ENCODE measurements at regions not wholly inside any gene's neighbourhood (a gene's known extent, or its start where the extent isn't known, plus 50 kb on each side); places are given as distances from the start of the nearest gene placed in this dataset.
A peak's percentile ranks its signal among the peaks of the same experiment; 100 is the strongest.

GRCh38 chr4:35238793-35239192 is 1005.5 kb downstream of the ARAP2 start:
- no peak for DNase-seq

DNA sequence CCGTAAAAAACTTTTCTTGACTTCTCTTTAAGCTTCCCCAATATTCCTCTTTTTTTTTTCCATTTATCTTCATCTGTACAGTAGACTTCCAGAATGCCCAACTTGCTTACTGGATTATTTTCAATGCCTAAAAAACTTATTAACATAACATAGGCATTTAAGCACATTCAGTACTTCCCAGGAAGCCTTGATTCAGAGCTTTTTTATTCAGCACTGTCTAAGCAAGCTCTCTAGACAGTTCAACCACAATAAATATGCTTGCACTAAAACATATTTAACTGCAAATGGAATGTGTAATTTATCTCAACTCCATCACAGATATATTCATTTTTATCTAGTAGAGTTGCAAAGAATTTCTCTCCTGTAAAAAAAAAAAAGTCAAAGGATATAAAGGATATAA is 997.8 kb downstream of the ARAP2 start:
- DNase-seq, result no peak

- no peak for DNase-seq
Measured at GRCh38 chr4:35247047-35247446, 997.3 kb downstream of the ARAP2 start.

DNA sequence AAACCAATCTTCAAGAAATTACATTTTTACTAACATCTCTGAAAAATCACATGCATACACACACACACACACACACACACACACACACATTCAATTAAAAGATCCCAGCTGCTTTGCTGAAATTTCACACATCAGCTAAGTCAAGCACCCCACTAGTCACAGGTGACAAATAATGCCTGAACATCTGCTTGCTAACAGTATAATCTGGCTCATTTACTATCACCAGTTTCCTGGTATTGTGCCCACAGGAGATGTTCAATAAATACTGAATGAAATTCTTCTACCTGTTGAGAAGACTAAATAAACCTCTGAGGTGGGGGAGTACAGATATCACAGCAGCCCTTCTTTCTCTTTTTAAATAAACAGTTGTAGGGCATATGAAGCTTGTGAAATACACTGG is 994.0 kb downstream of the ARAP2 start:
- peak; percentile 15 to 56 for DNase-seq

GRCh38 chr4:35250761-35251160 is 993.6 kb downstream of the ARAP2 start:
- peak in 1 of 2 experiments; percentile 21 for DNase-seq

- no peak for DNase-seq
Measured at GRCh38 chr4:35252071-35252470, 992.2 kb downstream of the ARAP2 start.

DNA sequence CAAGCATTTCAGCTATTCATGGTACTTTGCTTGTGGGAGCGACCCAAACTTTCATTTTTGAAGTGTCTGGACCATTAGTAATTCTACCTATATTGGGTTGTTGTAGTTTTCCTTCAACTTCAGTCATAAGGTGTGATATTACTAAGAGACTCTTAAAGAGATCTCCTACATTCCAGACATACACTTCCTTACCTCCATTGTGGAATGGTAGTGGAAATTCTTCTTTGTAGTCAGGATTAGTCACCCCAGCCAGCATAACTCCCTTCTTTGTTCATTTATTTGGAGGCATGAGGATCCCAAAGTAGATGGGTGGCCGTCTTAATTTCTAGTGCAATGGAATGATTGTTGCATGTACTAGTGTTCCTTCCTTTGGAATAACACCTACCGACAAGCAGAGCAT is 991.4 kb downstream of the ARAP2 start:
- no peak for DNase-seq

DNA sequence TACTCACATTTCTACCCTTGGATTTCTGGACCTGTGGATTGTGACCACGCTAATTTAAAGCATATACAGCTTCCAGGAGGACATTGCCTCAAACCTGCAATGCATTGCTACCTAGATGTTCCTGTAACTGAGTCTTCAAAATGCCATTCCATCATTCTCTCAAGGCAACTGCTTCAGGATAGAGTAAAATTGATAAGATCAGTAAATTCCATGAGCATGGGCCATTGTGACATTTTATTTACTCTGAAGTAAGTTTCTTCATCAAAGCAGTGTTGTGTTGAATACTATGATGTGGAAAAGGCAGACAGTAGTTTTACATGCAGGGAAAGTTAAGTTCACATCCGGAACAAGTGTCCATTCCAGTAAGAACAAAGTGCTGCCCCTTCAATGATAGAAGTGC is 991.0 kb downstream of the ARAP2 start:
- no peak for DNase-seq

DNA sequence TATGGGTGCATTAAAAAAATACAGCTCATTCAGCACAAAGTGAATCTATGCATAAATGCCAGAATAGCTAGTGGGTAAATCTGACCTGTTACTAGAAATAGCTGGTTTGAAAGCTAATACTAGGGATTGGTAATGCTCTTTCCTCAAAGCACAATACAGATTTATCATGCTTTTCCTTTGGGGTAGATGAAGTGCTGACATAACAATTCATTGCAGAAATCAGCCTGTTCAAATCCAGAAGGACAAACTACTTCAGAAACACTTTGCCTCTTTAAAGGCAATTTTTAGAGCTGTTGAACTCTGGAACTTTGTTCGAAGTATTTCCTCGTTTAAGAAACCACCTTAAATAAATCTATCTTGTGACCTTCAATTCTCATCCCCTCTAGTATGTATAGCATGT is 957.9 kb downstream of the ARAP2 start:
- DNase-seq, result no peak

- DNase-seq, result no peak
Measured at GRCh38 chr4:35300996-35301774, 943.1 kb downstream of the ARAP2 start.

- no peak for DNase-seq
Measured at GRCh38 chr4:35315419-35315818, 928.9 kb downstream of the ARAP2 start.

GRCh38 chr4:35325908-35326453 is 918.3 kb downstream of the ARAP2 start:
- DNase-seq, result peak in 1 of 2 experiments; percentile 19

DNA sequence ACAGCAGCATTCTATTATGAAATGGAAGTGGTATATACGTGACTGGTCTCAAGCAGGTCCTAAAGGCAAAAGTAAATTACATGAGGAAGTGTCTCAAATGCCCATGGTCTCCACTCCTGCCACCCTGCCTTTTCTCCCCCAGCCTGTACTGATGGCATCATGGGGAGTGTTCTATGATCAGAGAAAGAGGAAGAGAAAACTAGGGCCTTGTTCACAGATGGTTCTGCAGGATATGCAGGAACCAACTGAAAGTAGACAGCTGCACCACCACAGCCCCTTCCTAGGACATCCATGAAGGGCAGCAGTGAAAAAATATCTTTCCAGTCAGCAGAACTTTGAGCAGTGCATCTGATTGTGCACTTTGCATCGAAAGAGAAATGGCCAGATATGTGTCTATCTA is 901.5 kb downstream of the ARAP2 start:
- no peak for DNase-seq

GRCh38 chr4:35347276-35347675 is 897.0 kb downstream of the ARAP2 start:
- DNase-seq, result no peak

GRCh38 chr4:35358001-35358584 is 886.2 kb downstream of the ARAP2 start:
- no peak for DNase-seq

DNA sequence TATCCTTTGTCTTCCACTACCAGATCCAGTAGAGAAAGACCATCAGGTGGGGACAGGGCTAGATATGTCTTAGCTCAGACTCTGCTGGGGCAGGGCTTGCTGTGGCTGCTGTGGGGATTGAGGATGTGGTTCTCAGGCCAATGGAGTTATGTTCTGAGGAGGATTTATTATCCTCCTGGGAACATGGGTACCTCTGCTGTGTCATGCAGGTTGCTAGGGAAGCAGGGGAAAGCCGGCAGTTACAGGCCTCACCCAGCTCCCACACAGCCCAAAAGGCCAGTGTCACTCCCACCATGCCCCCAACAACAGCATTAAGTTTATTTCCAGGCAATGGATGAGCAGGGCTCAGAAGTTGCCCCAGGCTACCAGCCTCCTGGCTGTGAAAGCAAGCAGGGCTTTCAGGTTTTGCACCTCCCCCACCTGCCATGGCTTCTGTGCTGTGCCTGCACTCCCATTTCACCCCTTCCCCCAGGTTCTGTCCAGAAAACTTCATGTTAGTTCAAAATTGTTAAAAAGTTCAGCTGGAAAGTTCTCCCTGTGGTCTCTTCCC is 879.9 kb downstream of the ARAP2 start:
- DNase-seq, result no peak

DNA sequence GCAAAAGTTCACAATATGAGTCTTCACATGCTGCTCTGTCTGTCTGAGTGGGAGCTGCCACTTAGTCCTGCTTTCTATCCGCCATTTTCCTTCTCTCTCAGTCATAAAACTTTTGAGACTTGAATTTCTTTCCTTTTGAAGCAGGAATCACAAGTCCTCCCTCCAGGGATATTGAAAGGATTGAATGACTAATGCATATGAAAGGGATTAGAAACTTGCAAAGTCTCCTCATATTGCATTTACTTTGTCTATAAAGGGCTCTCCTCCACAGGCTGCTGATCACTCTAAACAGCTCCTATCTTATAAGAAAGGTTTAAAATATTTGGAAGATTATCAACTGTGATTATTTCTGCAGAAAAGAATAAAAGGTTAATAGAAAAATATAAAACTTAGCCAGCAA is 879.1 kb downstream of the ARAP2 start:
- DNase-seq, result no peak

- DNase-seq, result no peak
Measured at GRCh38 chr4:35399912-35400311, 844.4 kb downstream of the ARAP2 start.

DNA sequence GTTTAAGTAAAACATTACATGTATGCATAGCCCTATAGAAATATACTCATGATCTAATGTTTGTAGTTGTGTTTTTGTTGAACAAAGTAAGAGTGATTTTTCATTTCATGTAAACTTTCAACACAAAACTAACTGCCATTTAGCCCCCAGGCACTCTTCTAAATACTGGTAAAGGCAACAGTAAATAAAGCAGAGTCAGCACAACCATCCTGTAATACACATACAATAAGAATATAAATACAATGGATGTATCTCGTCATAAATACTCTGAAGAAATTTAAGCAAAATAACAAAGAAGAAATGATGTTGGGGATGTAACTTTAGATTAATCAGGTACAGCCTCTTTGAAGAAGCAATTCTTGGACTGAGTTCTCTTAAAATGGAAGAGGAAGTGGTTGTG is 821.2 kb downstream of the ARAP2 start:
- DNase-seq, result no peak

- no peak for DNase-seq
Measured at GRCh38 chr4:35447474-35447873, 796.8 kb downstream of the ARAP2 start.

- no peak for DNase-seq
Measured at GRCh38 chr4:35459045-35459444, 785.3 kb downstream of the ARAP2 start.

DNA sequence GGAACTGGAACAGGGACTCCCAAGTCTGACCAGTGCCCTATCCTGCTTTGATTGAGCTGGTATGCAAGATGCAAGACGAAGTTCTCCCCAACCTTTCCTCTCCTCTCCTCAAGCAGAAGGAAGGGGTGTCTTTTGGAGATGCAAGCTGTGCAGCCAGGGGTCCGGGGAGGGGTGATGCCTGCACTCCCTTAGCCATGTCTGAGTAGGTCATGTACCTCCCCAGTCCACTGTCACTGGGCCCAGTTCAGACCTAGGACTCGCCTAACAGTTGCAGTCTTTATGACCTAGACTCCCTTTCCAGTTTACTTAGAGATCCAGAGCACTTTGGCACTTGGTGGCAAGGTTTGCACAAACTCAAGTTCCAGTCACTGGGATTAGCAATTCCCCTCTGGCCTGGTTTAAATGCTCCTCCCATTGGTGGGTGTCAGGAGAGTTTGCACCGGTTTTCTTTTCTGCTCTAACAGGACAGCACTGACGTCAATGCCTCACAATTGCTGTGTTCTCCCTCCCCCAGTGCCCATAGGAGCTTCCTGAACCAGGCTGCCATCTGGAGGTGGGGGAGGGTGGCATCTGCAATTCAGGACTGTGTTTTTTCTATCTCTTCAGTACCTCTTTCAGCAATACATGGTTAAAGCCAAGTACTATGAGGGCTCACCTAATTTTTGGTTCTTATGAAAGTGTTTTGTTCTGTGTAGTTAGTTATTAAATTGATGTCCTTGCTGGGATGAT is 782.2 kb downstream of the ARAP2 start:
- DNase-seq, result no peak

DNA sequence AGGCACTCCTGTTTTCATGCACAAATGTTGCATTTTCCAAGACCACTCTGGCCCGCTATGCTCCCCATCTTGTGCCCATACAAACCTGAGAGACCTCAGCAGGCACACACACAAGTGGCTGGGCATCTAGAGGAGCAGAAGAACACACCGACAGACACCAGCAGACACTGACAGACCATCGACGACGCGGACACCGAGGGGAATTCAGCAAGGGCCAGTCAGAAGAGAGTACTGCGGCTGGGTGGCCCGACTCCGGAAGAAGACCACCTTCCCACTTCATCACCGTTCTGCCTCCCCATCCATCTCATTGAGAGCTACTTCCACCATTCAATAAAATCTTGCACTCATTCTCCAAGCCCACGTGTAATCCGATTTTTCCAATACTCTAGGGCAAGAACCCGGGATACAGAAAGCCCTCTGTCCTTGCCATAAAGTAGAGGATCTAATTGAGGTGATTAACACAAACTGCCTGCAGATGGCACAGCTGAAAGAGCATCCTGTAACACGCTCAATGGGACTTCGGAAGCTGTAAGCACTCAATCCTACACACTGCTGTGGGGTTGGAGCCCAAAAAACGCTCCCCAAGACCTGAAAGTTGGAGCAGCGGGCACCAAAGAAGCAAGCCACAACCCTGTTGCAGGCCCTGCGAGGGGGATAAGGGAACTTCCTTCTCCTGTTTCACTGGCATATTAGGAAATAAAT is 780.9 kb downstream of the ARAP2 start:
- DNase-seq, result no peak
